Esophagus muscularis mucosa (tissue), 4 donors: ENCODE measurements at regions not wholly inside any gene's neighbourhood (a gene's known extent, or its start where the extent isn't known, plus 50 kb on each side); places are given as distances from the start of the nearest gene placed in this dataset.

ENCODE experiments used
- DNase-seq: peaks from one replicate; pipeline ENCODE4 v3.0.0-alpha.2; 2017; ENCODE audit errors: extremely low spot score
- H3K27ac ChIP-seq, 4 donors: fragments of 200-600 bp; sonication (generic); replicated peaks in 1 of 4; 1 replicate in 3 of 4; 2 replicates in 1 of 4; pipeline ENCODE4 v1.5.1; 2016 to 2019; ENCODE audit warnings: mild to moderate bottlenecking in 1 of 4
- H3K27me3 ChIP-seq, 4 donors: fragments of 200-600 bp; sonication (generic); one replicate each; pipeline versions ENCODE4 v1.5.1 to v1.6.0; 2016 to 2019
- H3K36me3 ChIP-seq, 4 donors: fragments of 200-600 bp; sonication (generic); one replicate each; pipeline ENCODE4 v1.5.1; 2016 to 2019
- H3K4me1 ChIP-seq, 4 donors: fragments of 200-600 bp; sonication (generic); one replicate each; pipeline ENCODE4 v1.5.1; 2016 to 2019
- H3K4me3 ChIP-seq, 4 donors: fragments of 200-600 bp; sonication (generic); 1 replicate in 2 of 4; 2 replicates in 2 of 4; pipeline ENCODE4 v1.5.1; 2016 to 2019; ENCODE audit warnings: mild to moderate bottlenecking in 4 of 4, moderate library complexity in 1 of 4
- H3K9me3 ChIP-seq, 4 donors: fragments of 200-600 bp; sonication (generic); 1 replicate in 3 of 4; 2 replicates in 1 of 4; pipeline ENCODE4 v1.5.1; 2016 to 2019
- CTCF ChIP-seq, 3 experiments: fragments of 200-600 bp in 2 of 3; fragments of 450-650 bp in 1 of 3; sonication (generic) in 2 of 3; IDR thresholded peaks; one replicate each; pipeline ENCODE4 v1.5.1; 2017 to 2019; ENCODE audit warnings: antibody characterized with exemption in 3 of 3, mild to moderate bottlenecking in 2 of 3, moderate library complexity in 1 of 3
- EP300 ChIP-seq: sonication (generic); formaldehyde crosslinking; IDR thresholded peaks from one replicate; pipeline ENCODE4 v1.6.1; 2017; ENCODE audit warnings: antibody characterized with exemption
- POLR2A ChIP-seq: fragments of 450-650 bp; IDR thresholded peaks from one replicate; pipeline ENCODE4 v1.6.1; 2017; ENCODE audit warnings: antibody characterized with exemption, moderate library complexity, mild to moderate bottlenecking, low read depth
- POLR2AphosphoS5 ChIP-seq, 2 donors: sonication (generic); formaldehyde crosslinking; IDR thresholded peaks; one replicate each; pipeline ENCODE4 v1.6.1; 2017; ENCODE audit warnings: antibody characterized with exemption in 2 of 2
- WGBS: methylation state at CpG from one replicate; pipeline ENCODE4 v1.1.5; 2018; 5-methylcytosine and 5-hydroxymethylcytosine counted together
- intact Hi-C: fragments of 100-400 bp; cut with DNase I; formaldehyde crosslinking; loops from one replicate; pipeline ENCODE4 v1.15.1; 2023

- intact Hi-C loops: no loop called here
- TF ChIP-seq EP300: no peak
- TF ChIP-seq POLR2A: no peak
- no peak for TF ChIP-seq POLR2AphosphoS5 (IDR thresholded peaks at IDR 0.05)
- no peak for TF ChIP-seq CTCF (IDR thresholded peaks at IDR 0.05)
- no peaks in the 10 kb centered on the region for H3K27me3 ChIP-seq
- DNase-seq: no peak
- no peak overlapping the region for H3K4me3 ChIP-seq
- H3K36me3 ChIP-seq: no peaks in the 10 kb centered on the region
- no peaks in the 10 kb centered on the region for H3K4me1 ChIP-seq
- no peaks in the 10 kb centered on the region for H3K9me3 ChIP-seq
- H3K27ac ChIP-seq: no peak overlapping the region
- WGBS: 69% methylated on average over 3 of the region's 3 CpGs
Observed at GRCh38 chr6:91173186-91173585, 586.3 kb upstream of the MAP3K7 start.

GRCh38 chr6:91171754-91172462, 585.0 kb upstream of the MAP3K7 start:
- no peaks in the 10 kb centered on the region for H3K9me3 ChIP-seq
- 66% methylated on average over 7 of the region's 7 CpGs for whole genome bisulfite sequencing
- no peak for TF ChIP-seq CTCF (IDR thresholded peaks at IDR 0.05)
- TF ChIP-seq POLR2AphosphoS5 (IDR thresholded peaks at IDR 0.05): no peak
- TF ChIP-seq EP300: no peak
- no peak for TF ChIP-seq POLR2A
- DNase-seq: no peak
- H3K4me3 ChIP-seq: no peak overlapping the region
- no peaks in the 10 kb centered on the region for H3K27me3 ChIP-seq
- no peaks in the 10 kb centered on the region for H3K4me1 ChIP-seq
- intact Hi-C loops: no loop called here
- no peaks in the 10 kb centered on the region for H3K36me3 ChIP-seq
- no peak overlapping the region for H3K27ac ChIP-seq

GRCh38 chr6:91167846-91168245, 581.0 kb upstream of the MAP3K7 start:
- no peaks in the 10 kb centered on the region for H3K9me3 ChIP-seq
- no peaks in the 10 kb centered on the region for H3K4me1 ChIP-seq
- no peak for TF ChIP-seq EP300
- WGBS: 45% methylated on average over 3 of the region's 3 CpGs
- H3K4me3 ChIP-seq: no peak overlapping the region
- H3K27ac ChIP-seq: no peak overlapping the region
- H3K36me3 ChIP-seq: no peaks in the 10 kb centered on the region
- intact Hi-C loops: no loop called here
- DNase-seq: no peak
- no peaks in the 10 kb centered on the region for H3K27me3 ChIP-seq

- Histone ChIP-seq H3K4me3 (no peak overlapping the region), H3K27ac (no peak overlapping the region), H3K27me3 (no peaks in the 10 kb centered on the region), H3K36me3 (no peaks in the 10 kb centered on the region), H3K4me1 (no peaks in the 10 kb centered on the region), H3K9me3 (no peaks in the 10 kb centered on the region)
- 84% methylated on average over 11 of the region's 11 CpGs for WGBS
- TF ChIP-seq POLR2AphosphoS5 (IDR thresholded peaks at IDR 0.05): no peak
- TF ChIP-seq CTCF (IDR thresholded peaks at IDR 0.05): no peak
- TF ChIP-seq POLR2A: no peak
- no peak for TF ChIP-seq EP300
- intact Hi-C loops: no loop called here
- no peak for DNase-seq
Observed at GRCh38 chr6:91166271-91167046, 579.6 kb upstream of the MAP3K7 start.

GRCh38 chr6:91164105-91164504, 577.2 kb upstream of the MAP3K7 start:
- Histone ChIP-seq H3K9me3 (no peaks in the 10 kb centered on the region), H3K36me3 (no peaks in the 10 kb centered on the region), H3K4me3 (no peak overlapping the region), H3K27ac (no peak overlapping the region), H3K4me1 (no peaks in the 10 kb centered on the region), H3K27me3 (no peaks in the 10 kb centered on the region)
- TF ChIP-seq POLR2A: no peak
- TF ChIP-seq EP300: no peak
- TF ChIP-seq CTCF (IDR thresholded peaks at IDR 0.05): no peak
- no peak for TF ChIP-seq POLR2AphosphoS5 (IDR thresholded peaks at IDR 0.05)
- intact Hi-C loops: no loop called here
- DNase-seq: no peak
- 86% methylated on average over 7 of the region's 7 CpGs for WGBS
